HEK293 (cell line): ENCODE measurements at regions not wholly inside any gene's neighbourhood (a gene's known extent, or its start where the extent isn't known, plus 50 kb on each side); places are given as distances from the start of the nearest gene placed in this dataset.

ENCODE experiments used
- CTCF ChIA-PET: fragments of 350-600 bp; formaldehyde crosslinking; extraction: SDS; loops from one replicate; lab custom pipeline; 2021; ENCODE audit warnings: antibody characterized with exemption; lab: Yijun Ruan, JAX
- POLR2A ChIA-PET: fragments of 300-600 bp; formaldehyde crosslinking; extraction: SDS; loops from one replicate; lab custom pipeline; 2020; ENCODE audit warnings: antibody characterized with exemption, inconsistent platforms; lab: Yijun Ruan, JAX
- H3K27ac ChIP-seq: fragments of 200-500 bp; sonication (Bioruptor generic); 2 replicates; pipeline ENCODE4 v1.5.1; 2014; ENCODE audit warnings: low read depth, low read length, control low read depth, inconsistent platforms; ENCODE audit errors: extremely low read depth
- H3K36me3 ChIP-seq, 2 experiments: fragments of 200-500 bp in 1 of 2; sonication (Bioruptor generic) in 1 of 2; 1 replicate in 1 of 2; 2 replicates in 1 of 2; pipeline ENCODE4 v1.5.1; 2014 to 2017; ENCODE audit warnings: inconsistent platforms in 2 of 2, low read length in 2 of 2; ENCODE audit not compliant: control insufficient read depth in 2 of 2, insufficient read depth in 1 of 2
- H3K4me1 ChIP-seq: fragments of 200-500 bp; sonication (Bioruptor generic); 2 replicates; pipeline ENCODE4 v1.5.1; 2014; ENCODE audit warnings: mild to moderate bottlenecking, low read length, inconsistent platforms; ENCODE audit not compliant: control insufficient read depth, insufficient read depth
- H3K4me3 ChIP-seq: 2 replicates; pipeline ENCODE4 v1.5.1; 2011; ENCODE audit warnings: low read depth, mild to moderate bottlenecking, control low read depth, low read length, moderate library complexity
- H3K9me3 ChIP-seq: fragments of 200-500 bp; sonication (Bioruptor generic); 2 replicates; pipeline ENCODE4 v1.5.1; 2014; ENCODE audit warnings: low read depth, low read length, inconsistent platforms; ENCODE audit not compliant: control insufficient read depth, insufficient read depth
- GLIS2 ChIP-seq: fragments of 450-650 bp; formaldehyde crosslinking; IDR thresholded peaks from 2 replicates; pipeline ENCODE4 v1.5.1; 2016; ENCODE audit warnings: missing biosample characterization, missing genetic modification characterization
- SCRT1 ChIP-seq: fragments of 450-650 bp; formaldehyde crosslinking; IDR thresholded peaks from 2 replicates; pipeline ENCODE4 v1.5.1; 2016; ENCODE audit warnings: missing biosample characterization, missing genetic modification characterization, borderline replicate concordance
- YY2 ChIP-seq: fragments of 450-650 bp; formaldehyde crosslinking; IDR thresholded peaks from 2 replicates; pipeline ENCODE4 v1.5.1; 2016; ENCODE audit warnings: missing biosample characterization, missing genetic modification characterization
- ZBTB17 ChIP-seq: fragments of 450-650 bp; formaldehyde crosslinking; IDR thresholded peaks from 2 replicates; pipeline ENCODE4 v1.5.1; 2016; ENCODE audit warnings: missing biosample characterization, missing genetic modification characterization
- ZBTB26 ChIP-seq: fragments of 450-650 bp; formaldehyde crosslinking; optimal IDR thresholded peaks from 2 replicates; pipeline ENCODE3; 2016; ENCODE audit warnings: missing biosample characterization, mild to moderate bottlenecking, missing genetic modification characterization
- ZBTB7A ChIP-seq: fragments of 450-650 bp; formaldehyde crosslinking; IDR thresholded peaks from 2 replicates; pipeline ENCODE4 v1.5.1; 2016; ENCODE audit warnings: low read depth, missing biosample characterization, missing genetic modification characterization
- ZEB2 ChIP-seq: fragments of 450-650 bp; formaldehyde crosslinking; IDR thresholded peaks from 2 replicates; pipeline ENCODE4 v1.5.1; 2016; ENCODE audit warnings: missing biosample characterization, missing genetic modification characterization
- ZFP3 ChIP-seq: fragments of 450-650 bp; formaldehyde crosslinking; IDR thresholded peaks from 2 replicates; pipeline ENCODE4 v1.5.1; 2016; ENCODE audit warnings: low read depth, missing biosample characterization, missing genetic modification characterization
- ZFP69B ChIP-seq: fragments of 450-650 bp; formaldehyde crosslinking; IDR thresholded peaks from 2 replicates; pipeline ENCODE4 v1.5.1; 2016; ENCODE audit warnings: missing biosample characterization, missing genetic modification characterization
- ZNF148 ChIP-seq: fragments of 450-650 bp; formaldehyde crosslinking; IDR thresholded peaks from 2 replicates; pipeline ENCODE4 v1.5.0; 2017; ENCODE audit warnings: missing biosample characterization, missing genetic modification characterization, borderline replicate concordance
- ZNF155 ChIP-seq: fragments of 450-650 bp; formaldehyde crosslinking; IDR thresholded peaks from 2 replicates; pipeline ENCODE4 v1.5.1; 2016; ENCODE audit warnings: missing biosample characterization, missing genetic modification characterization
- ZNF223 ChIP-seq: fragments of 450-650 bp; formaldehyde crosslinking; IDR thresholded peaks from 2 replicates; pipeline ENCODE4 v1.5.1; 2016; ENCODE audit warnings: missing biosample characterization, missing genetic modification characterization
- ZNF280D ChIP-seq: fragments of 450-650 bp; formaldehyde crosslinking; IDR thresholded peaks from 2 replicates; pipeline ENCODE4 v1.5.1; 2016; ENCODE audit warnings: missing biosample characterization, missing genetic modification characterization
- ZNF394 ChIP-seq: fragments of 450-650 bp; formaldehyde crosslinking; IDR thresholded peaks from 2 replicates; pipeline ENCODE4 v1.5.1; 2016; ENCODE audit warnings: missing biosample characterization, missing genetic modification characterization, mild to moderate bottlenecking, moderate library complexity, borderline replicate concordance
- ZNF488 ChIP-seq: fragments of 450-650 bp; formaldehyde crosslinking; IDR thresholded peaks from 2 replicates; pipeline ENCODE4 v1.5.1; 2016; ENCODE audit warnings: missing biosample characterization, missing genetic modification characterization
- ZNF600 ChIP-seq: fragments of 450-650 bp; formaldehyde crosslinking; IDR thresholded peaks from 2 replicates; pipeline ENCODE4 v1.5.1; 2016; ENCODE audit warnings: missing biosample characterization, missing genetic modification characterization
- ZNF629 ChIP-seq: fragments of 450-650 bp; formaldehyde crosslinking; IDR thresholded peaks from 2 replicates; pipeline ENCODE4 v1.5.1; 2017; ENCODE audit warnings: missing biosample characterization, missing genetic modification characterization
- ZNF670 ChIP-seq: fragments of 450-650 bp; formaldehyde crosslinking; IDR thresholded peaks from 2 replicates; pipeline ENCODE4 v1.5.1; 2016; ENCODE audit warnings: missing biosample characterization, missing genetic modification characterization, low read depth
- ZNF785 ChIP-seq: fragments of 450-650 bp; formaldehyde crosslinking; IDR thresholded peaks from 2 replicates; pipeline ENCODE4 v1.5.1; 2016; ENCODE audit warnings: missing biosample characterization, missing genetic modification characterization
- ZNF791 ChIP-seq: fragments of 450-650 bp; formaldehyde crosslinking; IDR thresholded peaks from 2 replicates; pipeline ENCODE4 v1.5.1; 2016; ENCODE audit warnings: missing biosample characterization, missing genetic modification characterization
- ZNF843 ChIP-seq: fragments of 450-650 bp; formaldehyde crosslinking; IDR thresholded peaks from 2 replicates; pipeline ENCODE4 v1.5.1; 2016; ENCODE audit warnings: missing biosample characterization, missing genetic modification characterization
- ZSCAN16 ChIP-seq: fragments of 450-650 bp; formaldehyde crosslinking; IDR thresholded peaks from 2 replicates; pipeline ENCODE4 v1.5.1; 2016; ENCODE audit warnings: missing biosample characterization, missing genetic modification characterization
- ZSCAN5A ChIP-seq: fragments of 450-650 bp; formaldehyde crosslinking; IDR thresholded peaks from 2 replicates; pipeline ENCODE4 v1.5.1; 2016; ENCODE audit warnings: missing biosample characterization, missing genetic modification characterization
- ZXDB ChIP-seq: fragments of 450-650 bp; formaldehyde crosslinking; IDR thresholded peaks from 2 replicates; pipeline ENCODE4 v1.5.1; 2016; ENCODE audit warnings: missing biosample characterization, missing genetic modification characterization

- no peak for TF ChIP-seq ZNF223 (tag by site-specific recombination)
- no peak for TF ChIP-seq ZSCAN16 (tag by site-specific recombination)
- no peak for TF ChIP-seq ZNF670 (tag by site-specific recombination)
- peak; percentile 55; the same call in 1 of the 2 replicates for TF ChIP-seq SCRT1 (tag by site-specific recombination)
- TF ChIP-seq ZFP69B, result no peak
- TF ChIP-seq, all 188 proteins: peak for 9
These were observed 433.5 kb downstream of the RFPL4B start (continued) for GRCh38 chr6:112780498-112781096.

GRCh38 chr6:112781241-112781640, 434.1 kb downstream of the RFPL4B start:
- ChIA-PET POLR2A (no interaction called here), CTCF (interaction anchor here (0.7 to 1.0 kb wide), 4 partner anchors 22 to 1078 kb away, joined by 3 to 5 read pairs (median 4); no protein-coding TSS in a partner anchor)
- Histone ChIP-seq H3K4me3 (no peak overlapping the region), H3K27ac (no peak overlapping the region), H3K4me1 (no peaks in the 10 kb centered on the region), H3K36me3 (no peaks in the 10 kb centered on the region), H3K9me3 (no peaks in the 10 kb centered on the region)
- TF ChIP-seq ZNF488 (tag by site-specific recombination) (no peak), GLIS2 (tag by site-specific recombination) (no peak), ZFP3 (tag by site-specific recombination) (no peak), ZBTB17 (tag by site-specific recombination) (no peak), ZNF791 (no peak), ZNF785 (tag by site-specific recombination) (no peak), YY2 (tag by site-specific recombination) (no peak), ZNF394 (tag by site-specific recombination) (no peak), ZEB2 (tag by site-specific recombination) (no peak)

- Histone ChIP-seq H3K4me3 (no peak overlapping the region), H3K4me1 (no peaks in the 10 kb centered on the region), H3K9me3 (no peaks in the 10 kb centered on the region), H3K27ac (no peak overlapping the region), H3K36me3 (no peaks in the 10 kb centered on the region)
- ChIA-PET POLR2A (no interaction called here), CTCF (interaction anchor here (0.7 to 1.3 kb wide), 2 partner anchors 857 to 1123 kb away, joined by 3 read pairs; no protein-coding TSS in a partner anchor)
- TF ChIP-seq ZNF148 (tag by site-specific recombination), result no peak
- TF ChIP-seq ZBTB7A (tag by site-specific recombination), result no peak
- no peak for TF ChIP-seq ZSCAN5A (tag by site-specific recombination)
- TF ChIP-seq ZNF155 (tag by site-specific recombination), result no peak
- no peak for TF ChIP-seq ZBTB26
- no peak for TF ChIP-seq ZNF280D (tag by site-specific recombination)
- no peak for TF ChIP-seq ZNF629 (tag by site-specific recombination)
- TF ChIP-seq ZNF843 (tag by site-specific recombination), result no peak
- no peak for TF ChIP-seq ZNF488 (tag by site-specific recombination)
- TF ChIP-seq ZNF600 (tag by site-specific recombination), result no peak
- no peak for TF ChIP-seq ZXDB (tag by site-specific recombination)
These were observed 438.3 kb downstream of the RFPL4B start for GRCh38 chr6:112785408-112785807.
